ACC112 (cell line): ENCODE measurements at regions not wholly inside any gene's neighbourhood (a gene's known extent, or its start where the extent isn't known, plus 50 kb on each side); places are given as distances from the start of the nearest gene placed in this dataset.

Experiments used
- H2AFZ ChIP-seq: fragments of 200-600 bp; sonication (generic); one replicate; pipeline ENCODE4 v1.6.0; 2017; ENCODE audit warnings: antibody characterized with exemption, low read length; ENCODE audit not compliant: unreplicated experiment
- H3K27ac ChIP-seq: fragments of 200-600 bp; sonication (generic); 2 replicates; pipeline ENCODE4 v1.5.1; 2014; ENCODE audit warnings: low read depth, mild to moderate bottlenecking, antibody characterized with exemption, low read length, moderate library complexity
- H3K27me3 ChIP-seq: fragments of 200-600 bp; sonication (generic); 2 replicates; pipeline ENCODE4 v1.6.1; 2014; ENCODE audit warnings: mild to moderate bottlenecking, antibody characterized with exemption, low read length, moderate library complexity, mixed read lengths; ENCODE audit not compliant: insufficient read depth
- H3K36me3 ChIP-seq: fragments of 200-600 bp; sonication (generic); 2 replicates; pipeline ENCODE4 v1.6.1; 2016; ENCODE audit warnings: mild to moderate bottlenecking, antibody characterized with exemption, low read length, moderate library complexity, mixed read lengths; ENCODE audit not compliant: insufficient read depth
- H3K4me1 ChIP-seq: fragments of 200-600 bp; sonication (generic); one replicate; pipeline ENCODE4 v1.6.1; 2016; ENCODE audit warnings: low read length, mixed read lengths; ENCODE audit not compliant: insufficient read depth, unreplicated experiment, control insufficient read depth
- H3K4me3 ChIP-seq: fragments of 200-600 bp; sonication (generic); 2 replicates; pipeline ENCODE4 v1.5.1; 2014; ENCODE audit warnings: mild to moderate bottlenecking, low read depth, low read length
- H3K79me2 ChIP-seq: fragments of 200-600 bp; sonication (generic); one replicate; pipeline ENCODE4 v1.6.0; 2016; ENCODE audit warnings: low read length; ENCODE audit not compliant: control insufficient read depth, unreplicated experiment, insufficient read depth

DNA sequence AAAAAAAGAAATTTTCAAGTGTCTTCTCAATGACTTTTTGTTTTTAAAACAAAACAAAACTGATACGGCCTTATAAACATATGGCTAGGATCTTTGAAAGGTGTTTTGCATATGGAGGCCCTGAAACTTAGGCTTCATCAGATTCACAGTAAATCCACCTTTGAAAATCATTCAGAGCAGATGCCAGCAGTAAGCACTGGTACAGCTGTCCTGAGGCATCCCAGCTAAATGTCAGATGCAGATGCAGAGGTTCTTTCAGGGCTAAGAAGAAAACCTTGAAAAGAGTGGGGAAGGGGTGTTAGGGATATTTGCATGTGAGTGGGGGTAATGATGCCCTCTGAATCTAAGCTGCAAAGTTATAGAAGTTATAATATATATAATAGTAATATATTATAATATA lies 56.2 kb upstream of the GNG12 start:
- Histone ChIP-seq H3K27me3 (no peaks in the 10 kb centered on the region), H2AFZ (no peak overlapping the region), H3K36me3 (no peaks in the 10 kb centered on the region), H3K4me1 (peaks cover 24% of the 10 kb centered on the region), H3K27ac (peak overlapping the region; percentile 34), H3K4me3 (no peak overlapping the region), H3K79me2 (no peaks in the 10 kb centered on the region)

DNA sequence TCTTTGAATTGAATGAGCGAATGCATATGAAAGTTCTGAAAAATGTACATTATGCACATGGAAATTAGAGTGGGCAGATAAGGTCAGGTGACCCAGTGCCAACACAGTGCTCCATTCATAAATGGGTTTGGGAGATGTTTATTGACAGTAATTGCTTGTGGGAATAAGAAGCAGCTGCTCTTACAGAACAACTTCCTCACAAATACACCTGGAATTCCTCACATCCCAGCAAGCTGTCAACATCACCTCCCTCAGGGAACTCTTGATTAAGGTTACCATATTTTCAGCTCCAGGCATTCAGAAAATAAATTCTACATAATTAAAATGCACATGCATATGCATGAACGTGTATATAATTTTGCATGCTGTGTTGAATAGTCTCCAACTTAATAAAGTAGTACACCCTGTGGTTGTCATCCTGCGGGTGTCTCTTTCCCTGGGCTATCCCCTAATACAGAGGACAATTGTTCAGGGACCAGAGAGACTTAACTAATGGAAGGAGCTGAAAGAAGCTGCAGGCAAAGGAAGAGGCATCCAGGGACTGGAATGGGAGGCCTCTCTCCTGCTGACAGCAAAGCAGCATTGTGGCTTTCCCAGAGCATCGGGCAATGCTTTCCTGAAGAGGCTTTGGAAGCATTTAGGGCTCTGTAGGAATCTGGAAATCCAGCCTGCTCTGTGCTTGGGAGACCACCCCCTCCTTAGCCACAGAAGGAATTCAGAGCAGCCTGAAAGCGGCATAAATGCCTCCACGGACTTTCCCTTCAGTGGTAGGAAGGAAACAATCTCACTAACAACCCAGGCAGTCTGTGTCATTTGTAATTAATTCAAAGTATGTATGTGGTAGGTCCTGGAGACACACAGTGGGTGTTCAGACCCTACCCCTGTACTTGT lies 55.2 kb upstream of the GNG12 start:
- no peak overlapping the region for H3K4me3 ChIP-seq
- H3K36me3 ChIP-seq: no peaks in the 10 kb centered on the region
- H2AFZ ChIP-seq: no peak overlapping the region
- H3K27me3 ChIP-seq: no peaks in the 10 kb centered on the region
- no peak overlapping the region for H3K27ac ChIP-seq
- no peaks in the 10 kb centered on the region for H3K79me2 ChIP-seq
- peaks cover 28% of the 10 kb centered on the region for H3K4me1 ChIP-seq

- peaks cover 34% of the 10 kb centered on the region for H3K4me1 ChIP-seq
- H3K79me2 ChIP-seq: no peaks in the 10 kb centered on the region
- no peaks in the 10 kb centered on the region for H3K36me3 ChIP-seq
- no peak overlapping the region for H3K27ac ChIP-seq
- no peak overlapping the region for H3K4me3 ChIP-seq
- no peak overlapping the region for H2AFZ ChIP-seq
- H3K27me3 ChIP-seq: no peaks in the 10 kb centered on the region
Measured at GRCh38 chr1:67887146-67887545, 53.9 kb upstream of the GNG12 start.

GRCh38 chr1:67886076-67886475 lies 52.8 kb upstream of the GNG12 start:
- Histone ChIP-seq H3K27me3 (no peaks in the 10 kb centered on the region), H2AFZ (no peak overlapping the region), H3K36me3 (no peaks in the 10 kb centered on the region), H3K27ac (no peak overlapping the region), H3K4me3 (no peak overlapping the region), H3K79me2 (no peaks in the 10 kb centered on the region), H3K4me1 (peaks cover 44% of the 10 kb centered on the region)

- Histone ChIP-seq H3K27ac (peak overlapping the region; percentile 94), H3K4me3 (no peak overlapping the region), H3K4me1 (peaks cover 40% of the 10 kb centered on the region), H3K79me2 (no peaks in the 10 kb centered on the region), H3K36me3 (no peaks in the 10 kb centered on the region), H3K27me3 (no peaks in the 10 kb centered on the region), H2AFZ (peak overlapping the region; percentile 61)
Measured at GRCh38 chr1:67883069-67883468, 49.8 kb upstream of the GNG12 start.
